GM12875 (cell line): ENCODE measurements at regions not wholly inside any gene's neighbourhood (a gene's known extent, or its start where the extent isn't known, plus 50 kb on each side); places are given as distances from the start of the nearest gene placed in this dataset.
"Not testable (repeated sequence)": the region's sequence is repeated elsewhere in the genome, so short reads cannot be mapped to it uniquely, and the experiment has no call there.

Experiments used
- H3K4me3 ChIP-seq: one replicate; pipeline ENCODE4 v1.5.1; 2011; ENCODE audit warnings: low read depth, low read length, control low read depth
- CTCF ChIP-seq: IDR thresholded peaks from 2 replicates; pipeline ENCODE4 v1.5.1; 2011; ENCODE audit warnings: low read depth, mild to moderate bottlenecking, control low read depth, inconsistent platforms, low read length, moderate library complexity, borderline replicate concordance; ENCODE audit not compliant: insufficient read depth

- TF ChIP-seq CTCF: no peak
- H3K4me3 ChIP-seq: no peak overlapping the region
These were observed 85.0 kb upstream of the SEL1L start for GRCh38 chr14:81618695-81619094.

DNA sequence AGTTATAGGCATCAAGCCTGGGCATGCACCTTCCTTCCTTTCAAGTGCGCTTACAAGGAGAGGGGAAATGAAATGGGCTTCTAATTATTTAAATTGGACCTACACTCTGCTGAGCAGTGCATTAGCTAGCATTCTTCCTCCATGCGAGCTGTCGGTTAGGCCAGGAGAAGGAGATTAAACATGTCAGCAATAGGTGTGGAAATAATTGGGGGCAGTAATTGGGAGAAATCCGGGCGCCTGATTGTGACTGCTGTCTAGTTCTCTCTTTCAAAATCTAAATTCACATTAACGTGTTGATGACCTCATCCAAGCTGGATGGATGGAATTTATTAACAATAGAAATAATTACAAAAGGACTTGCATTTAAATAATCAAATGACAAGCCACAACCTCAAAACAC lies 86.2 kb upstream of the SEL1L start:
- no peak overlapping the region for H3K4me3 ChIP-seq
- no peak for TF ChIP-seq CTCF

DNA sequence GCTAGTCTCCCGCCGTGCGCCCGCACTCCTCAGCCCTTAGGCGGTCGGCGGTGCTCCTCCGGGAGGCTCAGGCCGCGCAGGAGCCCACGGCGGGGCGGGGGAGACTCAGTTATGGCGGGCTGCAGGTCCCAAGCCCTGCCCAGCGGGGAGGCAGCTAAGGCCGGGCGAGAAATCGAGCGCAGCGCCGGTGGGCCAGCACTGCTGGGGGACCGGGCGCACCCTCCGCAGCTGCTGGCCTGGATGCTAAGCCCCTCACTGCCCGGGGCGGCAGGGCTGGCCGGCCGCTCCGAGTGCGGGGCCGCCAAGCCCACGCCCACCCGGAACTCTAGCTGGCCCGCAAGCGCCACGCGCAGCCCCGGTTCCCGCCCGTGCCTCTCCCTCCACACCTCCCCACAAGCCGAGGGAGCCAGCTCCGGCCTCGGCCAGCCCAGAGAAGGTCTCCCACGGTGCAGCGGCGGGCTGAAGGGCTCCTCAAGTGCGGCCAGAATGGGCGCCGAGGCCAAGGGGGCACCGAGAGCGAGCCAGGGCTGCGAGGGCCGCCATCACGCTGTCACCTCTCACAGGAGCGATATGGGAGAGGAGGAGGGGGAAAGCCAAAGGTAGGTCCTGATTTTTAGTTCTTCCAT lies 90.2 kb upstream of the SEL1L start:
- H3K4me3 ChIP-seq: not testable (repeated sequence)

GRCh38 chr14:81625343-81625742 lies 91.7 kb upstream of the SEL1L start:
- H3K4me3 ChIP-seq: no peak overlapping the region
- no peak for TF ChIP-seq CTCF

DNA sequence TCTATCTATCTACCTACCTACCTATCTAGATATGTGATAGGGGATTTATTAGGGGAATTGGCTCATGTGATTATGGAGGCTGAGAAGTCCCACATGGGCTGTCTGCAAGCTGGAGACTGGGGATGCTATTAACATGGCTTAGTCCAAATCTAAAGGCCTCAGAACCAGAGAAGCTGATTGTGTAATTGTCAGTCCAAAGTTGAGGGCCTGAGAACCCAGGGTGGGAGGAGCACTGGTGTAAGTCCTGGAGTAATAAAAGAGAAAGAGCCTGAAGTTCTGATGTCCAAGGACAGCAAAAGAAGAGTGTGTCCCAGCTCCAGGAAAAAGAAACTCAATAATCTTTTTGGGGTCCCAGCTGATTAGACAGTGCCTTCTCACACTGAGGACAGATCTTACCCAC lies 98.5 kb upstream of the SEL1L start:
- TF ChIP-seq CTCF: no peak
- no peak overlapping the region for H3K4me3 ChIP-seq

- no peak for TF ChIP-seq CTCF
- H3K4me3 ChIP-seq: no peak overlapping the region
These were observed 99.8 kb upstream of the SEL1L start for GRCh38 chr14:81633496-81633895.

DNA sequence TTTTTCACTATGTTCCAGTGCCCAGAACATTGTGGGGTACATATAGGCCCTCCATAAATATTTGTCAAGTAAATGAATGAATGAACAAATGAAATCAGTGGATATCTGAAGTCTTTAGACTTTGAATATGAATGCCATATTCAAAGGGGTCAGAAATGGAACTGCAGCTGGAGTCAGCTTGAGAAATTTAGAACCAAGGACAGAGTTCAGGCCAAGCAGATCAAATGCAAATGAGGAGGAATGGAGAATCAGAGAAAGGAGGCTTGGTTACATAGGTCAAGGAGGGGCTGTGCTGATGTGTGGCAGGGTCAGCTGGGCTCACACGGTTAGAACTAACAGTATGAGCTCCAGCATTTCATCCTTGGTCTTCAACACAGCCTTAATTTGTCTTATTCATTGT lies 104.0 kb upstream of the SEL1L start:
- no peak for TF ChIP-seq CTCF
- H3K4me3 ChIP-seq: no peak overlapping the region
